ENCODE measurements at regions not wholly inside any gene's neighbourhood (a gene's known extent, or its start where the extent isn't known, plus 50 kb on each side); places are given as distances from the start of the nearest gene placed in this dataset.

DNA sequence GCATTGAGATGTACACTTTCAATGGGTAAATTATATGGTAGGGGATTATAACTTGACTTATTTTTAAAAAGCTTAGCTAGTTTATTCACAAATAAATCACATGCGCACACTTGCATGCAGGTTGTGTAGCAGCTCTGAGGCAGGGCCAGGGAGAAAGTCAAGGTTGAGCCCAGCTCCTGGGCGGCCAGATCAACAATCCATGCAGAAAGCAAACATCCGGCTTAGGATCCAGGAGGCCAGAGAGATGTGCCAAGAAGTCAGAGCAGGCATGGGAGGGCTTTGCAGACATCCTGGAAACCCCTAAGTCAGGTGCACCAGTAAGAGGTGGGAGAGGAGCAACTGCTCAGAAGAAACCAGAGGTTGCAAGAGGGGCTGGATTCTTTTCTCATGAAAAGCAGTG is 186.5 kb downstream of the AXIN2 start:
- no peak for TF ChIP-seq SUZ12 (IDR thresholded peaks at IDR 0.05; ENCODE audit: extremely low read depth, insufficient read depth, insufficient read length)
- no peak for TF ChIP-seq ZNF274 (IDR thresholded peaks at IDR 0.05; ENCODE audit: low read depth, low read length)
